ENCODE measurements at regions not wholly inside any gene's neighbourhood (a gene's known extent, or its start where the extent isn't known, plus 50 kb on each side); places are given as distances from the start of the nearest gene placed in this dataset.

GRCh38 chr14:84767434-84767833, 762.5 kb upstream of the FLRT2 start:
- TF ChIP-seq CTBP1 (IDR thresholded peaks at IDR 0.05; ENCODE audit: borderline replicate concordance) = no peak
- no peak for TF ChIP-seq L3MBTL2 (conservative IDR thresholded peaks at IDR 0.05)
- TF ChIP-seq ZNF384 (IDR thresholded peaks at IDR 0.05) = no peak
- no peak for TF ChIP-seq FOXM1 (IDR thresholded peaks at IDR 0.05; ENCODE audit: borderline replicate concordance)
- no peak for TF ChIP-seq FOXA1 (IDR thresholded peaks at IDR 0.05)
- no peak for TF ChIP-seq NFRKB (IDR thresholded peaks at IDR 0.05)
- TF ChIP-seq FOXK2 (IDR thresholded peaks at IDR 0.05) = no peak
- no peak for TF ChIP-seq SP1 (IDR thresholded peaks at IDR 0.05)
- TF ChIP-seq HDGF (IDR thresholded peaks at IDR 0.05; ENCODE audit: borderline replicate concordance) = no peak
- no peak for TF ChIP-seq SUZ12 (IDR thresholded peaks at IDR 0.05)
- TF ChIP-seq TARDBP (IDR thresholded peaks at IDR 0.05) = no peak
- no peak for TF ChIP-seq ELF4 (IDR thresholded peaks at IDR 0.05)
- CTCF ChIA-PET = no interaction called here
- POLR2A ChIA-PET = no interaction called here
- no peak for DNase-seq (ENCODE audit: extremely low spot score)

- ChIA-PET CTCF (no interaction called here), POLR2A (no interaction called here)
Measured at GRCh38 chr14:84770030-84770429, 759.9 kb upstream of the FLRT2 start.

GRCh38 chr14:84777356-84777755, 752.6 kb upstream of the FLRT2 start:
- ChIA-PET CTCF (no interaction called here), POLR2A (no interaction called here)
- no peak for DNase-seq (ENCODE audit: extremely low spot score)
- TF ChIP-seq L3MBTL2 (conservative IDR thresholded peaks at IDR 0.05) = no peak
- TF ChIP-seq SUZ12 (IDR thresholded peaks at IDR 0.05) = no peak
- no peak for TF ChIP-seq NFRKB (IDR thresholded peaks at IDR 0.05)
- no peak for TF ChIP-seq FOXA1 (IDR thresholded peaks at IDR 0.05)
- no peak for TF ChIP-seq SP1 (IDR thresholded peaks at IDR 0.05)
- no peak for TF ChIP-seq ELF4 (IDR thresholded peaks at IDR 0.05)
- TF ChIP-seq HDGF (IDR thresholded peaks at IDR 0.05; ENCODE audit: borderline replicate concordance) = no peak
- no peak for TF ChIP-seq PKNOX1 (IDR thresholded peaks at IDR 0.05)
- no peak for TF ChIP-seq CTBP1 (IDR thresholded peaks at IDR 0.05; ENCODE audit: borderline replicate concordance)
- no peak for TF ChIP-seq ARNT (IDR thresholded peaks at IDR 0.05)

More at GRCh38 chr14:84770030-84770429, 759.9 kb upstream of the FLRT2 start:
- no peak for TF ChIP-seq LEF1 (IDR thresholded peaks at IDR 0.05; ENCODE audit: borderline replicate concordance)
- TF ChIP-seq BHLHE40 (IDR thresholded peaks at IDR 0.05; ENCODE audit: borderline replicate concordance) = no peak
- no peak for TF ChIP-seq SP1 (IDR thresholded peaks at IDR 0.05)
- TF ChIP-seq NFRKB (IDR thresholded peaks at IDR 0.05) = no peak
- no peak for TF ChIP-seq TARDBP (IDR thresholded peaks at IDR 0.05)
- TF ChIP-seq ARNT (IDR thresholded peaks at IDR 0.05) = no peak
- no peak for TF ChIP-seq CTBP1 (IDR thresholded peaks at IDR 0.05; ENCODE audit: borderline replicate concordance)
- TF ChIP-seq L3MBTL2 (conservative IDR thresholded peaks at IDR 0.05) = no peak
- no peak for TF ChIP-seq FOXK2 (IDR thresholded peaks at IDR 0.05)
- TF ChIP-seq FOXA1 (IDR thresholded peaks at IDR 0.05) = no peak
- no peak for TF ChIP-seq HDGF (IDR thresholded peaks at IDR 0.05; ENCODE audit: borderline replicate concordance)
- TF ChIP-seq ZNF384 (IDR thresholded peaks at IDR 0.05) = no peak
- TF ChIP-seq SUZ12 (IDR thresholded peaks at IDR 0.05) = no peak
- no peak for TF ChIP-seq ELF4 (IDR thresholded peaks at IDR 0.05)
- TF ChIP-seq PKNOX1 (IDR thresholded peaks at IDR 0.05) = no peak
- TF ChIP-seq FOXM1 (IDR thresholded peaks at IDR 0.05; ENCODE audit: borderline replicate concordance) = no peak
- no peak for DNase-seq (ENCODE audit: extremely low spot score)

GRCh38 chr14:84782902-84783301, 747.0 kb upstream of the FLRT2 start:
- no peak for TF ChIP-seq PKNOX1 (IDR thresholded peaks at IDR 0.05)
- TF ChIP-seq FOXK2 (IDR thresholded peaks at IDR 0.05) = no peak
- TF ChIP-seq BHLHE40 (IDR thresholded peaks at IDR 0.05; ENCODE audit: borderline replicate concordance) = no peak
- no peak for TF ChIP-seq SP1 (IDR thresholded peaks at IDR 0.05)
- no peak for TF ChIP-seq CTBP1 (IDR thresholded peaks at IDR 0.05; ENCODE audit: borderline replicate concordance)
- no peak for TF ChIP-seq TARDBP (IDR thresholded peaks at IDR 0.05)
- TF ChIP-seq ARNT (IDR thresholded peaks at IDR 0.05) = no peak
- TF ChIP-seq HDGF (IDR thresholded peaks at IDR 0.05; ENCODE audit: borderline replicate concordance) = no peak
- TF ChIP-seq ZNF384 (IDR thresholded peaks at IDR 0.05) = no peak
- TF ChIP-seq FOXA1 (IDR thresholded peaks at IDR 0.05) = no peak
- TF ChIP-seq SUZ12 (IDR thresholded peaks at IDR 0.05) = no peak
- TF ChIP-seq NFRKB (IDR thresholded peaks at IDR 0.05) = no peak
- no peak for TF ChIP-seq LEF1 (IDR thresholded peaks at IDR 0.05; ENCODE audit: borderline replicate concordance)
- TF ChIP-seq L3MBTL2 (conservative IDR thresholded peaks at IDR 0.05) = no peak
- no peak for TF ChIP-seq FOXM1 (IDR thresholded peaks at IDR 0.05; ENCODE audit: borderline replicate concordance)
- no peak for DNase-seq (ENCODE audit: extremely low spot score)
- POLR2A ChIA-PET = no interaction called here
- CTCF ChIA-PET = interaction anchor here (0.6 kb wide), 1 partner anchor 1272 kb away, joined by 3 read pairs; no protein-coding TSS in a partner anchor

- no peak for DNase-seq (ENCODE audit: extremely low spot score)
- POLR2A ChIA-PET = no interaction called here
- TF ChIP-seq FOXA1 (IDR thresholded peaks at IDR 0.05) (no peak), CTBP1 (IDR thresholded peaks at IDR 0.05; ENCODE audit: borderline replicate concordance) (no peak), SUZ12 (IDR thresholded peaks at IDR 0.05) (no peak), BHLHE40 (IDR thresholded peaks at IDR 0.05; ENCODE audit: borderline replicate concordance) (no peak), LEF1 (IDR thresholded peaks at IDR 0.05; ENCODE audit: borderline replicate concordance) (no peak), ZNF384 (IDR thresholded peaks at IDR 0.05) (no peak), ELF4 (IDR thresholded peaks at IDR 0.05) (no peak), TARDBP (IDR thresholded peaks at IDR 0.05) (no peak), ARNT (IDR thresholded peaks at IDR 0.05) (no peak), PKNOX1 (IDR thresholded peaks at IDR 0.05) (no peak), FOXK2 (IDR thresholded peaks at IDR 0.05) (no peak), FOXM1 (IDR thresholded peaks at IDR 0.05; ENCODE audit: borderline replicate concordance) (no peak), HDGF (IDR thresholded peaks at IDR 0.05; ENCODE audit: borderline replicate concordance) (no peak)
- CTCF ChIA-PET = interaction anchor here (0.6 kb wide), 1 partner anchor 1272 kb away, joined by 3 read pairs; no protein-coding TSS in a partner anchor
Measured at GRCh38 chr14:84783511-84783910, 746.4 kb upstream of the FLRT2 start.
